ENCODE measurements at regions not wholly inside any gene's neighbourhood (a gene's known extent, or its start where the extent isn't known, plus 50 kb on each side); places are given as distances from the start of the nearest gene placed in this dataset.

DNA sequence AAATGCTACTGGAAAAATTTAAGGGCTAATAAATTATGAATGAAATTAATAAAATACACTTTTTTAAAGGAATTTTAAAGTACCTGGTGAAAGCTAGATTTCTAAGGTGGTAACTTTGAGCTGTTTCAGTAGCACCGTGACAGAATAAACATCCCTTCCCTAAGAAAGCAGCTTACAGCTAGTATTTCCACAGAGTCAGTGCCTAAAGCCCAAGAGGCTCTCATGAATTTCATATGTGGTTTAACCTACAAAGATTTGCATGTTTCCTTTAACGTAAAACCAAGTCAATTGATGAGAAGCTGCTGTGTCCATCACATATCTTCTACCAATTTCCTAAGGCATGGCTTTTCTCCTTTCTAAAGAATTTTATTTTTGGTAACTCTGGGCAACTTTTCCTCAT is 56.8 kb downstream of the IFNG start:
- TF ChIP-seq POLR2AphosphoS5 (IDR thresholded peaks at IDR 0.05; ENCODE audit: insufficient read depth, low read depth, low read length) (no peak), CTCF (IDR thresholded peaks at IDR 0.05; ENCODE audit: extremely low read depth in 1 of 2, insufficient read depth in 1 of 2, low read depth in 1 of 2, low read length in 2 of 2) (no peak), GATA2 (IDR thresholded peaks at IDR 0.05; ENCODE audit: insufficient read depth, insufficient read length, low read depth, low read length) (no peak)
